ENCODE measurements at regions not wholly inside any gene's neighbourhood (a gene's known extent, or its start where the extent isn't known, plus 50 kb on each side); places are given as distances from the start of the nearest gene placed in this dataset.

GRCh38 chr4:42824278-42824977 lies 68.1 kb upstream of the GRXCR1 start:
- no peaks in the 10 kb centered on the region for H3K27me3 ChIP-seq (ENCODE audit: control insufficient read depth, insufficient read depth, low read length)
- ChIA-PET POLR2A (no interaction called here), CTCF (no interaction called here)
- H3K36me3 ChIP-seq (ENCODE audit: control insufficient read depth, insufficient read depth, low read length), result no peaks in the 10 kb centered on the region
- no peak overlapping the region for H3K4me3 ChIP-seq (ENCODE audit: low read depth, low read length)
- TF ChIP-seq CTCF (IDR thresholded peaks at IDR 0.05; ENCODE audit: insufficient read depth, low read depth, low read length), result no peak
- no peak for DNase-seq (ENCODE audit: low read depth)

- DNase-seq (ENCODE audit: low read depth), result no peak
- ChIA-PET CTCF (no interaction called here), POLR2A (no interaction called here)
- no peak for TF ChIP-seq CTCF (IDR thresholded peaks at IDR 0.05; ENCODE audit: insufficient read depth, low read depth, low read length)
- H3K27me3 ChIP-seq (ENCODE audit: control insufficient read depth, insufficient read depth, low read length), result no peaks in the 10 kb centered on the region
- H3K36me3 ChIP-seq (ENCODE audit: control insufficient read depth, insufficient read depth, low read length), result no peaks in the 10 kb centered on the region
- no peak overlapping the region for H3K4me3 ChIP-seq (ENCODE audit: low read depth, low read length)
Measured at GRCh38 chr4:42821230-42821629, 71.3 kb upstream of the GRXCR1 start.

- Histone ChIP-seq H3K4me3 (ENCODE audit: low read depth, low read length) (no peak overlapping the region), H3K36me3 (ENCODE audit: control insufficient read depth, insufficient read depth, low read length) (no peaks in the 10 kb centered on the region), H3K27me3 (ENCODE audit: control insufficient read depth, insufficient read depth, low read length) (no peaks in the 10 kb centered on the region)
- DNase-seq (ENCODE audit: low read depth), result no peak
- TF ChIP-seq CTCF (IDR thresholded peaks at IDR 0.05; ENCODE audit: insufficient read depth, low read depth, low read length), result no peak
- ChIA-PET CTCF (no interaction called here), POLR2A (no interaction called here)
Measured at GRCh38 chr4:42819863-42820514, 72.5 kb upstream of the GRXCR1 start.

- Histone ChIP-seq H3K36me3 (ENCODE audit: control insufficient read depth, insufficient read depth, low read length) (no peaks in the 10 kb centered on the region), H3K27me3 (ENCODE audit: control insufficient read depth, insufficient read depth, low read length) (no peaks in the 10 kb centered on the region), H3K4me3 (ENCODE audit: low read depth, low read length) (no peak overlapping the region)
- CTCF ChIA-PET, result interaction anchor here (0.8 kb wide), 1 partner anchor 12 kb away, joined by 3 read pairs; no protein-coding TSS in a partner anchor
- no peak for TF ChIP-seq CTCF (IDR thresholded peaks at IDR 0.05; ENCODE audit: insufficient read depth, low read depth, low read length)
- POLR2A ChIA-PET, result no interaction called here
- DNase-seq (ENCODE audit: low read depth), result no peak
Measured at GRCh38 chr4:42817913-42818312, 74.6 kb upstream of the GRXCR1 start.

- no peak for TF ChIP-seq CTCF (IDR thresholded peaks at IDR 0.05; ENCODE audit: insufficient read depth, low read depth, low read length)
- Histone ChIP-seq H3K36me3 (ENCODE audit: control insufficient read depth, insufficient read depth, low read length) (no peaks in the 10 kb centered on the region), H3K4me3 (ENCODE audit: low read depth, low read length) (no peak overlapping the region), H3K27me3 (ENCODE audit: control insufficient read depth, insufficient read depth, low read length) (no peaks in the 10 kb centered on the region)
- POLR2A ChIA-PET, result no interaction called here
- CTCF ChIA-PET, result no interaction called here
- no peak for DNase-seq (ENCODE audit: low read depth)
Measured at GRCh38 chr4:42816880-42817400, 75.6 kb upstream of the GRXCR1 start.

Measured in BJ (cell line).